Panc1 (cell line): ENCODE measurements at regions not wholly inside any gene's neighbourhood (a gene's known extent, or its start where the extent isn't known, plus 50 kb on each side); places are given as distances from the start of the nearest gene placed in this dataset.

Source experiments
- ATAC-seq: fragments of 200-7000 bp; cut with Tn5 transposase; 2 replicates; pipeline ENCODE4 v1.9.1; 2020; ENCODE audit warnings: mild to moderate bottlenecking, moderate library complexity
- BruUV-seq: library from RNA; stranded (reverse); fragments of 400-500 nt; replicated peaks from 2 replicates; lab custom pipeline; 2021; lab: Mats Ljungman, UMichigan
- CTCF ChIA-PET: fragments of 300-600 bp; sonication (Branson Sonifier 250); formaldehyde crosslinking; loops from one replicate; lab custom pipeline; 2022; ENCODE audit warnings: antibody characterized with exemption; lab: Charles Lee
- POLR2A ChIA-PET: fragments of 300-600 bp; sonication (Branson Sonifier 250); formaldehyde crosslinking; loops from one replicate; lab custom pipeline; 2022; ENCODE audit warnings: antibody characterized with exemption; lab: Charles Lee
- DNase-seq: peaks from one replicate; pipeline ENCODE4 v3.0.0-alpha.2; 2010; ENCODE audit warnings: low read depth, low spot score
- H3K27ac ChIP-seq: 2 replicates; pipeline ENCODE4 v1.5.1; 2011; ENCODE audit warnings: mild to moderate bottlenecking, low read length, inconsistent platforms
- H3K27me3 ChIP-seq: fragments of 200-500 bp; sonication (Bioruptor generic); 2 replicates; pipeline ENCODE4 v1.6.0; 2014; ENCODE audit warnings: low read length, inconsistent platforms; ENCODE audit not compliant: control insufficient read depth, insufficient read depth
- H3K36me3 ChIP-seq: fragments of 200-500 bp; sonication (Bioruptor generic); 2 replicates; pipeline ENCODE4 v1.5.1; 2014; ENCODE audit warnings: inconsistent platforms, mild to moderate bottlenecking, low read length, moderate library complexity; ENCODE audit not compliant: control insufficient read depth, insufficient read depth
- H3K4me1 ChIP-seq: 2 replicates; pipeline ENCODE4 v1.5.1; 2011; ENCODE audit warnings: inconsistent platforms, mild to moderate bottlenecking, low read length, moderate library complexity; ENCODE audit not compliant: control insufficient read depth, insufficient read depth
- H3K4me3 ChIP-seq, 2 experiments: 2 replicates each; pipeline ENCODE4 v1.5.1; 2011 to 2012; ENCODE audit warnings: low read depth in 2 of 2, low read length in 2 of 2, mild to moderate bottlenecking in 2 of 2, inconsistent platforms in 1 of 2, moderate library complexity in 1 of 2
- H3K9me3 ChIP-seq: fragments of 200-500 bp; sonication (Bioruptor generic); 2 replicates; pipeline ENCODE4 v1.5.1; 2014; ENCODE audit warnings: low read depth, mild to moderate bottlenecking, inconsistent platforms, low read length, moderate library complexity; ENCODE audit not compliant: control insufficient read depth, insufficient read depth
- CTCF ChIP-seq: fragments of 450-650 bp; IDR thresholded peaks from 2 replicates; pipeline ENCODE4 v1.5.1; 2017; ENCODE audit warnings: mild to moderate bottlenecking
- POLR2AphosphoS5 ChIP-seq: IDR thresholded peaks from 2 replicates; pipeline ENCODE4 v1.6.1; 2012; ENCODE audit warnings: mild to moderate bottlenecking, low read depth, low read length, moderate library complexity
- REST ChIP-seq, 2 experiments: IDR thresholded peaks; 2 replicates each; pipeline ENCODE4 v1.6.1; 2011 to 2012; ENCODE audit warnings: low read depth in 2 of 2, control low read depth in 1 of 2, low read length in 1 of 2, mild to moderate bottlenecking in 1 of 2, moderate library complexity in 1 of 2; ENCODE audit not compliant: insufficient read depth in 1 of 2
- SIN3A ChIP-seq: IDR thresholded peaks from 2 replicates; pipeline ENCODE4 v1.6.1; 2012; ENCODE audit warnings: low read depth, mild to moderate bottlenecking, low read length, moderate library complexity, borderline replicate concordance; ENCODE audit not compliant: insufficient read depth
- TCF7L2 ChIP-seq: IDR thresholded peaks from 2 replicates; pipeline ENCODE4 v1.6.1; 2011; ENCODE audit warnings: mild to moderate bottlenecking, low read depth, low read length, inconsistent platforms
- in situ Hi-C: cut with HindIII; loops from 2 replicates; pipeline ENCODE4 v1.10.0; 2016; ENCODE audit warnings: low sequenced_read_pairs, low pct_unique_long_range_greater_than_20kb
- intact Hi-C: fragments of 100-400 bp; cut with micrococcal nuclease; formaldehyde crosslinking; loops from one replicate; pipeline ENCODE4 v1.10.0; 2022; ENCODE audit not compliant: unreplicated experiment

- H3K36me3 ChIP-seq: no peaks in the 10 kb centered on the region
- H3K27me3 ChIP-seq: no peaks in the 10 kb centered on the region
- H3K4me1 ChIP-seq: no peaks in the 10 kb centered on the region
- H3K9me3 ChIP-seq: no peaks in the 10 kb centered on the region
- intact Hi-C loops (no loop called here), in situ Hi-C loops (no loop called here)
- ChIA-PET POLR2A (no interaction called here), CTCF (no interaction called here)
- TF ChIP-seq POLR2AphosphoS5 (no peak), TCF7L2 (no peak), REST (IDR thresholded peaks at IDR 0.05; ENCODE audit: insufficient read depth in 1 of 2, low read depth in 2 of 2, low read length in 1 of 2) (no peak), SIN3A (no peak), CTCF (no peak)
- ATAC-seq (no peak), DNase-seq (no peak)
- H3K27ac ChIP-seq: no peak overlapping the region
- BruUV-seq: no TSS peak
- no peak overlapping the region for H3K4me3 ChIP-seq
Measured at GRCh38 chr2:223501641-223502040, 100.5 kb downstream of the SCG2 start.

- BruUV-seq: no TSS peak
- ATAC-seq (no peak), DNase-seq (no peak)
- no peak overlapping the region for H3K27ac ChIP-seq
- ChIA-PET POLR2A (no interaction called here), CTCF (no interaction called here)
- intact Hi-C loops (no loop called here), in situ Hi-C loops (no loop called here)
- H3K36me3 ChIP-seq: no peaks in the 10 kb centered on the region
- H3K9me3 ChIP-seq: no peaks in the 10 kb centered on the region
- H3K4me1 ChIP-seq: no peaks in the 10 kb centered on the region
- no peaks in the 10 kb centered on the region for H3K27me3 ChIP-seq
- TF ChIP-seq TCF7L2 (no peak), CTCF (no peak), SIN3A (no peak), POLR2AphosphoS5 (no peak), REST (IDR thresholded peaks at IDR 0.05; ENCODE audit: insufficient read depth in 1 of 2, low read depth in 2 of 2, low read length in 1 of 2) (no peak)
- H3K4me3 ChIP-seq: no peak overlapping the region
Measured at GRCh38 chr2:223503746-223504145, 98.4 kb downstream of the SCG2 start.
